WERI-Rb-1 (cell line): ENCODE measurements at regions not wholly inside any gene's neighbourhood (a gene's known extent, or its start where the extent isn't known, plus 50 kb on each side); places are given as distances from the start of the nearest gene placed in this dataset.

Source experiments
- DNase-seq: peaks from one replicate; pipeline ENCODE4 v3.0.0-alpha.2; 2020
- H3K27ac ChIP-seq: fragments of 250-450 bp; sonication (Bioruptor Pico); 2 replicates; pipeline ENCODE4 v1.5.1; 2020; ENCODE audit warnings: mild to moderate bottlenecking, moderate library complexity
- H3K27me3 ChIP-seq: fragments of 250-450 bp; sonication (Bioruptor Pico); 2 replicates; pipeline ENCODE4 v1.5.1; 2021; ENCODE audit warnings: mild to moderate bottlenecking, low read depth, moderate library complexity; ENCODE audit not compliant: insufficient read depth, severe bottlenecking
- H3K36me3 ChIP-seq: fragments of 250-450 bp; sonication (Bioruptor Pico); 2 replicates; pipeline ENCODE4 v1.5.1; 2020; ENCODE audit warnings: mild to moderate bottlenecking, moderate library complexity
- H3K4me3 ChIP-seq: 2 replicates; pipeline ENCODE4 v1.5.1; 2011; ENCODE audit warnings: low read depth, mild to moderate bottlenecking, control low read depth, low read length
- H3K9me3 ChIP-seq: fragments of 250-450 bp; sonication (Bioruptor Pico); 2 replicates; pipeline ENCODE4 v1.5.1; 2021; ENCODE audit warnings: mild to moderate bottlenecking, moderate library complexity; ENCODE audit not compliant: severe bottlenecking
- CTCF ChIP-seq: IDR thresholded peaks from 2 replicates; pipeline ENCODE4 v1.5.1; 2011; ENCODE audit warnings: low read depth, mild to moderate bottlenecking, control low read depth, inconsistent platforms, low read length

GRCh38 chr21:35326677-35327076 is 277.6 kb upstream of the RUNX1 start:
- Histone ChIP-seq H3K27ac (no peak overlapping the region), H3K4me3 (no peak overlapping the region), H3K27me3 (peaks cover 90% of the 10 kb centered on the region), H3K9me3 (no peaks in the 10 kb centered on the region), H3K36me3 (no peaks in the 10 kb centered on the region)
- no peak for DNase-seq
- TF ChIP-seq CTCF, result no peak

GRCh38 chr21:35325953-35326352 is 276.9 kb upstream of the RUNX1 start:
- no peak for DNase-seq
- H3K9me3 ChIP-seq, result no peaks in the 10 kb centered on the region
- no peak overlapping the region for H3K4me3 ChIP-seq
- H3K36me3 ChIP-seq, result no peaks in the 10 kb centered on the region
- H3K27me3 ChIP-seq, result peaks cover 91% of the 10 kb centered on the region
- H3K27ac ChIP-seq, result no peak overlapping the region
- no peak for TF ChIP-seq CTCF

GRCh38 chr21:35324372-35325220 is 275.5 kb upstream of the RUNX1 start:
- no peaks in the 10 kb centered on the region for H3K36me3 ChIP-seq
- H3K27ac ChIP-seq, result no peak overlapping the region
- H3K27me3 ChIP-seq, result peaks cover 91% of the 10 kb centered on the region
- no peak for TF ChIP-seq CTCF
- H3K4me3 ChIP-seq, result no peak overlapping the region
- no peak for DNase-seq
- no peaks in the 10 kb centered on the region for H3K9me3 ChIP-seq

- Histone ChIP-seq H3K4me3 (no peak overlapping the region), H3K27me3 (peaks cover 91% of the 10 kb centered on the region), H3K9me3 (no peaks in the 10 kb centered on the region), H3K27ac (no peak overlapping the region), H3K36me3 (no peaks in the 10 kb centered on the region)
- TF ChIP-seq CTCF, result no peak
- DNase-seq, result no peak
These were observed 274.8 kb upstream of the RUNX1 start for GRCh38 chr21:35323947-35324346.

- no peak for DNase-seq
- no peaks in the 10 kb centered on the region for H3K9me3 ChIP-seq
- no peaks in the 10 kb centered on the region for H3K36me3 ChIP-seq
- H3K27ac ChIP-seq, result no peak overlapping the region
- no peak for TF ChIP-seq CTCF
- no peak overlapping the region for H3K4me3 ChIP-seq
- H3K27me3 ChIP-seq, result peaks cover 100% of the 10 kb centered on the region
These were observed 272.5 kb upstream of the RUNX1 start for GRCh38 chr21:35321322-35322200.
